ENCODE measurements at regions not wholly inside any gene's neighbourhood (a gene's known extent, or its start where the extent isn't known, plus 50 kb on each side); places are given as distances from the start of the nearest gene placed in this dataset.

DNA sequence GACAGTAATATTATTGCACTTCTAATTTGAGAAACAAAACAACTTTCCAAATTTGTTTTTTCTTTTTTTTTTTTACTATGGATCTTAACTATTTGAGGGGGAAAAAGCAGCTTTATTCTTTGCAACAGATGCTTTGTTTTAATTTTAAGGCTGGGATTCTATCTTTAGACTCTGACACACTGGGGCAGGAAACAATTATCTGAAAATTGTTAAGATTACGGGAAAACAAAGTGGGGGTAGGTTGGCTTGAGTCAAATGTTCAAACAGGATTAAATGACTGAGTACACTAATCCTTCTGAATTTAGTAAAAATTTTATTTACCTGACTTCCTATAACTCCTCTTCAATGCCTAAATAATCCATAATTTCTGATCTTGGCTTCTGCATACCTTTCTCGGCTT is 543.2 kb downstream of the SLITRK6 start:
- TF ChIP-seq, protein P1, sequence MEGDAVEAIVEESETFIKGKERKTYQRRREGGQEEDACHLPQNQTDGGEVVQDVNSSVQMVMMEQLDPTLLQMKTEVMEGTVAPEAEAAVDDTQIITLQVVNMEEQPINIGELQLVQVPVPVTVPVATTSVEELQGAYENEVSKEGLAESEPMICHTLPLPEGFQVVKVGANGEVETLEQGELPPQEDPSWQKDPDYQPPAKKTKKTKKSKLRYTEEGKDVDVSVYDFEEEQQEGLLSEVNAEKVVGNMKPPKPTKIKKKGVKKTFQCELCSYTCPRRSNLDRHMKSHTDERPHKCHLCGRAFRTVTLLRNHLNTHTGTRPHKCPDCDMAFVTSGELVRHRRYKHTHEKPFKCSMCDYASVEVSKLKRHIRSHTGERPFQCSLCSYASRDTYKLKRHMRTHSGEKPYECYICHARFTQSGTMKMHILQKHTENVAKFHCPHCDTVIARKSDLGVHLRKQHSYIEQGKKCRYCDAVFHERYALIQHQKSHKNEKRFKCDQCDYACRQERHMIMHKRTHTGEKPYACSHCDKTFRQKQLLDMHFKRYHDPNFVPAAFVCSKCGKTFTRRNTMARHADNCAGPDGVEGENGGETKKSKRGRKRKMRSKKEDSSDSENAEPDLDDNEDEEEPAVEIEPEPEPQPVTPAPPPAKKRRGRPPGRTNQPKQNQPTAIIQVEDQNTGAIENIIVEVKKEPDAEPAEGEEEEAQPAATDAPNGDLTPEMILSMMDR (IDR thresholded peaks at IDR 0.05), result no peak
- no peak for TF ChIP-seq EZH2 (IDR thresholded peaks at IDR 0.05; ENCODE audit: borderline replicate concordance, insufficient read depth, low read depth, low read length, poor library complexity, severe bottlenecking)

Data from B cell (primary cell).